ENCODE measurements at regions not wholly inside any gene's neighbourhood (a gene's known extent, or its start where the extent isn't known, plus 50 kb on each side); places are given as distances from the start of the nearest gene placed in this dataset.
A peak's percentile ranks its signal among the peaks of the same experiment; 100 is the strongest.

DNA sequence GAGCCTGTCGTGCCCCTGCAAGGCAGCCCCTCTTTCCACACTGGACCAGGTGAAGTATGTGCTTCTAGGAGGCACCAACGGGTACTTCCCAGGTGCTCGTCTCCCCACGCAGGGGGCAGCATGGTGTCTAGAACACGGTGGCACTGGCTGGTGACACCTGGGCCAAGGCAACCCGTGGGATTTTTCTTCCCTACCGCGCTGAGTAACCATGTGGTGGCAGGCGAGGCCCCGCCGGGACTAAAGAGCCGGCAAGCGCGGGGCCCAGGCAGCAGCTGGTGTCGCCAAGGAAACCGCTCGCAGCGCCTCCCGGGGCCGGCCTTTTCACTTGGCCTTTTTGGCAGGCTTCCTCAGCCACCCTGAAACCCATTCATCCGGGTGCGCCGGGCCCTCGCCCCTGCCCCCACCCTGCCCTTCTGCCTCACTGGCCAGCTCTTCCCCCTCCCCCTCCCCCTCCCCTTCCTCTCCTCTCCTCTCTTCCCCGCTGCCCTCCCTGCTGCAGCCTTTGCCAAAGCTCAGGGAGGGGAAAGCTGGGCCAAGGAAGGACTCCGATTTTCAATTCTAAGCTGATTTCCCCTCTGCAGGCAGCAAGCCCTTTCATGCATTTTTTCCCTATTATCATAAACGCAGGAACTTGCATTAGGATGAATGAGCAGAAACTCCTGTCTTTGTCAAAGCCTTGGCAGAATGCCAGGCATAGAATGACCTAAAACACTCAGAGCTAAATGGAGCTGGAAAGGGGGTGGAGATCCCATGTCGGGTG, 81.2 kb downstream of the IRF2BPL start:
- intact Hi-C loops (cut with DNase I): no loop called here
- Histone ChIP-seq H3K36me3 (replicated peaks in 1 of 2) (no peaks in the 10 kb centered on the region), H3K27me3 (no peaks in the 10 kb centered on the region), H3K4me1 (replicated peaks in 1 of 2) (peaks cover 35 to 38% of the 10 kb centered on the region in 2 donors), H3K4me3 (peak overlapping the region in 1 of 4 donors; percentile 1), H3K9me3 (replicated peaks in 1 of 3) (no peaks in the 10 kb centered on the region), H3K27ac (peak overlapping the region; percentile 69 to 91 (median 87))
- WGBS, 4 donors: 1 to 4% (median 2%) methylated on average over 23 to 28 of the region's 28 CpGs
- peak; percentile 92 to 97 (median 94) for DNase-seq
- TF ChIP-seq, protein P1, sequence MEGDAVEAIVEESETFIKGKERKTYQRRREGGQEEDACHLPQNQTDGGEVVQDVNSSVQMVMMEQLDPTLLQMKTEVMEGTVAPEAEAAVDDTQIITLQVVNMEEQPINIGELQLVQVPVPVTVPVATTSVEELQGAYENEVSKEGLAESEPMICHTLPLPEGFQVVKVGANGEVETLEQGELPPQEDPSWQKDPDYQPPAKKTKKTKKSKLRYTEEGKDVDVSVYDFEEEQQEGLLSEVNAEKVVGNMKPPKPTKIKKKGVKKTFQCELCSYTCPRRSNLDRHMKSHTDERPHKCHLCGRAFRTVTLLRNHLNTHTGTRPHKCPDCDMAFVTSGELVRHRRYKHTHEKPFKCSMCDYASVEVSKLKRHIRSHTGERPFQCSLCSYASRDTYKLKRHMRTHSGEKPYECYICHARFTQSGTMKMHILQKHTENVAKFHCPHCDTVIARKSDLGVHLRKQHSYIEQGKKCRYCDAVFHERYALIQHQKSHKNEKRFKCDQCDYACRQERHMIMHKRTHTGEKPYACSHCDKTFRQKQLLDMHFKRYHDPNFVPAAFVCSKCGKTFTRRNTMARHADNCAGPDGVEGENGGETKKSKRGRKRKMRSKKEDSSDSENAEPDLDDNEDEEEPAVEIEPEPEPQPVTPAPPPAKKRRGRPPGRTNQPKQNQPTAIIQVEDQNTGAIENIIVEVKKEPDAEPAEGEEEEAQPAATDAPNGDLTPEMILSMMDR (IDR thresholded peaks at IDR 0.05): peak; percentile 23 to 63 (median 54)
- peak in 1 of 2 donors; percentile 23 for TF ChIP-seq POLR2A (IDR thresholded peaks at IDR 0.05)

DNA sequence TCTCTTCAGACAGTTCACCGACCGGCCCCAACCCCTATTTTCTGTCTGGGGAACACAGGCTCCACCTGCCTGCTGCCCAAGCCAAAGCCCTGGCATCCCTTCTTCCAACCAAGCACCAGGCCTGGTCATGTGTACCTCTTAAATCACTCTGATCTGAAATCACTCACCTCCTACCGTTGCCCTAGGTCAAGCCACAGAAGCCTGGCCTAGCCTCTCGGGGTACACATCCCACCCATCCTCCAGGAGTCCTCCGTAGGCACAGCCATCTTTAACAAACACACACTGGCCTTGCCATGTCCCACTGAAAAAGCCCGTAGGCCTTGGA, 81.8 kb downstream of the IRF2BPL start:
- no peaks in the 10 kb centered on the region for H3K9me3 ChIP-seq (replicated peaks in 1 of 3)
- peak overlapping the region; percentile 69 to 91 (median 87) for H3K27ac ChIP-seq
- TF ChIP-seq POLR2A (IDR thresholded peaks at IDR 0.05): no peak
- TF ChIP-seq, protein P1 (IDR thresholded peaks at IDR 0.05): no peak
- H3K27me3 ChIP-seq: no peaks in the 10 kb centered on the region
- H3K4me3 ChIP-seq: no peak overlapping the region
- WGBS, 4 donors: 57 to 72% (median 58%) methylated on average over 5 to 6 of the region's 6 CpGs
- H3K4me1 ChIP-seq (replicated peaks in 1 of 2): peaks cover 35 to 38% of the 10 kb centered on the region in 2 donors
- intact Hi-C loops (cut with DNase I): no loop called here
- H3K36me3 ChIP-seq (replicated peaks in 1 of 2): no peaks in the 10 kb centered on the region
- no peak for DNase-seq

DNA sequence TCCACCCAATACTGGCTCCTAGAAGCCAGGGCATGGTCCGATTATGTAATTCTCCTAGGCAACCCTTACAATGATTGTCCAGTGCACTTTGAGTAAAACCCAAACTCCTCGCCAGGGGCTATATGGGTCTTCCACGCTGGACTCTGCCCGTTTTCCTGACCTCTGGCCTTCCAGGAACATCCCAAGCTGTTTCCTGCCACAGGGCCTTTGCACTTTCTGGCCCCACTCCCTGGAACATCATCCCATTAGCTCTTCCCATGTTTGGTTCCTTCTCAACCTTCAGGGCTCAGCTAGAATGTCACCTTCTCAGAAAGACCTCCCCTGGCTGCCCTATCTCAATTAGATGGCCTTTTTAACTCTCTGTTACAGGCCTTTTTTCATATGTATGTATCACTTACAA, 85.4 kb downstream of the IRF2BPL start:
- intact Hi-C loops (cut with DNase I): no loop called here
- Histone ChIP-seq H3K27ac (no peak overlapping the region), H3K27me3 (no peaks in the 10 kb centered on the region), H3K36me3 (replicated peaks in 1 of 2) (no peaks in the 10 kb centered on the region), H3K4me3 (no peak overlapping the region), H3K9me3 (replicated peaks in 1 of 3) (no peaks in the 10 kb centered on the region), H3K4me1 (replicated peaks in 1 of 2) (peaks cover 15 to 22% of the 10 kb centered on the region in 2 donors)
- TF ChIP-seq POLR2A (IDR thresholded peaks at IDR 0.05): no peak
- TF ChIP-seq, protein P1 (IDR thresholded peaks at IDR 0.05): no peak
- no peak for DNase-seq
- 83 to 88% (median 87%) methylated on average over 4 of the region's 4 CpGs for WGBS, 4 donors

DNA sequence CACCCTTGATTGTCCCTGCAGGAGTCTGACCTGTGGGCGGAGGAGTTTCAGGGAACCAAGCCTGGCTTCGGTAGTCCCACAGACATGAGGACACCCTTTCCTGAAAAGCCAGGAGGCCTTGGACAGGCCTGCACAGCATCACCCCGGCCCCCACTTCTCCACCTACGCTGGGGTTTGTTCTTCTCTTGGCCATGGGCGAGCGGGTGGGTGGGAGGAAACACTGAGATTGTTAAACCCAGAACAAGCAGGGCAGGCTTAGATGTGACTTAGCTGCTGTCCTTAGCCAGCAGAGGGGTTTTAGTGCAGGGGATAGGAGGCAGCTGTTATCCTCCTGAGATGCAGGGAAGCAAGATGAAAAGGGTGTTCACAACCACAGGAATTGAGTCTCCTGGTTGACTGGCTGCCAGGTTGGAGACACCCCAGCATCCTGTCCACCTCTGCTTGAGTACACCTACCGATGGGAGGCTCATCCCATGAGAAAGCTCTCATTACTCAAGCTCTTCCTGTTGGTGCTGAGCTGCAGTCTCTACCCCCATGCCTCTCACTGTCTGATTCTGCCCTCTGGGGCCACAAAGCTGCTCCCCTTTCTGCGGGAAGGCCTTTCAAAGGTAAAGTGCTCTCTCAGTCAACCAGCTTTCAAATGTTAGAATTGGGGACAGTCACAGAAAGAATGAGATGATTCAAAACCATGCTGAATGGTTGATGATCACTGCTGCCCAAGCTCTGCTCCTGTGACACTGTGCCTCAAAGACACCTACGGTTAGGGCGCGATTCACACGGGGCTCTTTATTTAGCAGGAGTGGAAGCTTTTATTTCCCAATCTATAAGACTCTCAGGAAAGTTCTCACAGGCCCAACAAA, 86.3 kb downstream of the IRF2BPL start:
- intact Hi-C loops (cut with DNase I): no loop called here
- H3K9me3 ChIP-seq (replicated peaks in 1 of 3): no peaks in the 10 kb centered on the region
- WGBS, 4 donors: 71 to 87% (median 81%) methylated on average over 11 to 12 of the region's 12 CpGs
- H3K36me3 ChIP-seq (replicated peaks in 1 of 2): no peaks in the 10 kb centered on the region
- peaks cover 6 to 22% of the 10 kb centered on the region in 2 donors for H3K4me1 ChIP-seq (replicated peaks in 1 of 2)
- DNase-seq: no peak
- no peaks in the 10 kb centered on the region for H3K27me3 ChIP-seq
- no peak for TF ChIP-seq POLR2A (IDR thresholded peaks at IDR 0.05)
- TF ChIP-seq, protein P1 (IDR thresholded peaks at IDR 0.05): no peak
- no peak overlapping the region for H3K27ac ChIP-seq
- H3K4me3 ChIP-seq: no peak overlapping the region

Data from adrenal gland (tissue), 9 donors.